Glutamatergic neuron (in vitro differentiated cells): ENCODE measurements at regions not wholly inside any gene's neighbourhood (a gene's known extent, or its start where the extent isn't known, plus 50 kb on each side); places are given as distances from the start of the nearest gene placed in this dataset.

Source experiments
- DNase-seq: peaks from one replicate; pipeline ENCODE4 v3.0.0; 2022
- H3K27ac Mint-ChIP-seq: one replicate; pipeline ENCODE4 v1.8.0; 2020; ENCODE audit warnings: mild to moderate bottlenecking, mixed read lengths, inconsistent platforms; ENCODE audit not compliant: unreplicated experiment
- H3K27me3 Mint-ChIP-seq: one replicate; pipeline ENCODE4 v1.8.0; 2020; ENCODE audit warnings: mild to moderate bottlenecking, moderate library complexity, mixed read lengths, inconsistent platforms; ENCODE audit not compliant: unreplicated experiment
- H3K36me3 Mint-ChIP-seq: one replicate; pipeline ENCODE4 v1.8.0; 2020; ENCODE audit warnings: mild to moderate bottlenecking, mixed read lengths, inconsistent platforms; ENCODE audit not compliant: unreplicated experiment
- H3K4me1 Mint-ChIP-seq: one replicate; pipeline ENCODE4 v1.8.0; 2020; ENCODE audit warnings: mild to moderate bottlenecking, low read depth, mixed read lengths, inconsistent platforms; ENCODE audit not compliant: unreplicated experiment
- H3K4me3 Mint-ChIP-seq: one replicate; pipeline ENCODE4 v1.8.0; 2020; ENCODE audit warnings: mild to moderate bottlenecking, mixed read lengths, inconsistent platforms; ENCODE audit not compliant: unreplicated experiment
- H3K9me3 Mint-ChIP-seq: one replicate; pipeline ENCODE4 v1.8.0; 2020; ENCODE audit warnings: mild to moderate bottlenecking, moderate library complexity, mixed read lengths, inconsistent platforms; ENCODE audit not compliant: unreplicated experiment
- CTCF ChIP-seq: fragments of 200-600 bp; sonication (generic); IDR thresholded peaks from one replicate; pipeline ENCODE4 v1.5.0; 2021; ENCODE audit not compliant: partially characterized antibody, unreplicated experiment

- Mint-ChIP-seq H3K4me3 (no peak overlapping the region), H3K27ac (no peak overlapping the region), H3K4me1 (no peaks in the 10 kb centered on the region), H3K9me3 (peaks cover 1% of the 10 kb centered on the region), H3K36me3 (no peaks in the 10 kb centered on the region), H3K27me3 (no peaks in the 10 kb centered on the region)
- TF ChIP-seq CTCF: no peak
- DNase-seq: no peak
These were observed 370.5 kb upstream of the ZNF507 start for GRCh38 chr19:31974941-31975340.

GRCh38 chr19:31975461-31975860, 369.9 kb upstream of the ZNF507 start:
- no peak overlapping the region for H3K27ac Mint-ChIP-seq
- no peak for TF ChIP-seq CTCF
- DNase-seq: no peak
- H3K27me3 Mint-ChIP-seq: no peaks in the 10 kb centered on the region
- H3K36me3 Mint-ChIP-seq: no peaks in the 10 kb centered on the region
- peaks cover 1% of the 10 kb centered on the region for H3K9me3 Mint-ChIP-seq
- no peak overlapping the region for H3K4me3 Mint-ChIP-seq
- H3K4me1 Mint-ChIP-seq: no peaks in the 10 kb centered on the region

GRCh38 chr19:31976775-31977536, 368.5 kb upstream of the ZNF507 start:
- Mint-ChIP-seq H3K4me3 (no peak overlapping the region), H3K27me3 (no peaks in the 10 kb centered on the region), H3K9me3 (peaks cover 3% of the 10 kb centered on the region), H3K4me1 (no peaks in the 10 kb centered on the region), H3K27ac (no peak overlapping the region), H3K36me3 (no peaks in the 10 kb centered on the region)
- DNase-seq: no peak
- no peak for TF ChIP-seq CTCF

GRCh38 chr19:31979362-31979761, 366.0 kb upstream of the ZNF507 start:
- no peak overlapping the region for H3K4me3 Mint-ChIP-seq
- no peak overlapping the region for H3K27ac Mint-ChIP-seq
- no peaks in the 10 kb centered on the region for H3K4me1 Mint-ChIP-seq
- DNase-seq: no peak
- no peak for TF ChIP-seq CTCF
- H3K36me3 Mint-ChIP-seq: no peaks in the 10 kb centered on the region
- peaks cover 3% of the 10 kb centered on the region for H3K9me3 Mint-ChIP-seq
- no peaks in the 10 kb centered on the region for H3K27me3 Mint-ChIP-seq

- H3K4me3 Mint-ChIP-seq: no peak overlapping the region
- H3K36me3 Mint-ChIP-seq: no peaks in the 10 kb centered on the region
- TF ChIP-seq CTCF: no peak
- H3K9me3 Mint-ChIP-seq: peaks cover 2% of the 10 kb centered on the region
- no peaks in the 10 kb centered on the region for H3K27me3 Mint-ChIP-seq
- no peak for DNase-seq
- no peak overlapping the region for H3K27ac Mint-ChIP-seq
- H3K4me1 Mint-ChIP-seq: no peaks in the 10 kb centered on the region
These were observed 365.3 kb upstream of the ZNF507 start for GRCh38 chr19:31979949-31980670.
